HAP-1 (cell line): ENCODE measurements at regions not wholly inside any gene's neighbourhood (a gene's known extent, or its start where the extent isn't known, plus 50 kb on each side); places are given as distances from the start of the nearest gene placed in this dataset.
A peak's percentile ranks its signal among the peaks of the same experiment; 100 is the strongest.
"Not testable (repeated sequence)": the region's sequence is repeated elsewhere in the genome, so short reads cannot be mapped to it uniquely, and the experiment has no call there.

Source experiments
- DNase-seq, 2 experiments: peaks; one replicate each; pipeline ENCODE4 v3.0.0-alpha.2; 2016 to 2020; ENCODE audit warnings: low spot score in 2 of 2
- H3K27me3 ChIP-seq: fragments of 250-450 bp; sonication (Bioruptor Pico); 2 replicates; pipeline ENCODE4 v1.5.1; 2020; ENCODE audit warnings: low read depth, mild to moderate bottlenecking, moderate library complexity
- H3K36me3 ChIP-seq: fragments of 250-450 bp; sonication (Bioruptor Pico); replicated peaks from 2 replicates; pipeline ENCODE4 v1.5.1; 2020; ENCODE audit warnings: mild to moderate bottlenecking
- H3K4me1 ChIP-seq: fragments of 250-450 bp; sonication (Bioruptor Pico); 2 replicates; pipeline ENCODE4 v1.5.1; 2020; ENCODE audit warnings: mild to moderate bottlenecking
- H3K4me3 ChIP-seq: fragments of 250-450 bp; sonication (Bioruptor Pico); 2 replicates; pipeline ENCODE4 v1.5.1; 2020; ENCODE audit warnings: mild to moderate bottlenecking, moderate library complexity
- H3K9me3 ChIP-seq: fragments of 250-450 bp; sonication (Bioruptor Pico); 2 replicates; pipeline ENCODE4 v1.5.1; 2020; ENCODE audit warnings: mild to moderate bottlenecking, moderate library complexity
- in situ Hi-C: fragments of 300-500 bp; cut with MboI; formaldehyde crosslinking; loops from 3 replicates; pipeline ENCODE4 v1.14.3; 2020; ENCODE audit warnings: low sequenced_read_pairs, inconsistent platforms, mixed read lengths

DNA sequence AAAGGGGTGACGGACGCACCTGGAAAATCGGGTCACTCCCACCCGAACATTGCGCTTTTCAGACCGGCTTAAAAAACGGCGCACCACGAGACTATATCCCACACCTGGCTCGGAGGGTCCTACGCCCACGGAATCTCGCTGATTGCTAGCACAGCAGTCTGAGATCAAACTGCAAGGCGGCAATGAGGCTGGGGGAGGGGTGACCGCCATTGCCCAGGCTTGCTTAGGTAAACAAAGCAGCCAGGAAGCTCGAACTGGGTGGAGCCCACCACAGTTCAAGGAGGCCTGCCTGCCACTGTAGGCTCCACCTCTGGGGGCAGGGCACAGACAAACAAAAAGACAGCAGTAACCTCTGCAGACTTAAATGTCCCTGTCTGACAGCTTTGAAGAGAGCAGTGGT, 342.0 kb upstream of the PKN2 start:
- H3K4me1 ChIP-seq, H3K36me3 ChIP-seq, H3K4me3 ChIP-seq, DNase-seq, H3K9me3 ChIP-seq, H3K27me3 ChIP-seq, in situ Hi-C loops: not testable (repeated sequence)

DNA sequence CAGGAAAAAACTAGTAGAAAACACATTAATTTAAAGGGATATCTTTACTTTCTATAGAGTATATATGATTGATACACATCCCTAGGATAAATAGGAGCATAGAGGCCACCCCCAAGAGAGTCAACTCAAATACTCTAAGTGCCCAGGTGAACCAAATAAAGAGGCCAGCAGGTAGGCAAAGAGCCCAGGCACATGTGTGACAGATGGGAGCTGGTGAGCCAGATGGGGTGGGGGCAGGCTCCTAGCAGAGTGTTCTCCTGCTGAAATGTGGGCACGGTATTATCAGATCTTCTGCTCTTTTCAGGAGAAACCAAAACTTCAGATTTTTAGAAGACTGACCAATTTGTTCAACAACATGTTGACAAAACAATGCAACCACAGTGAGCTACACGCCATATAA, 333.4 kb upstream of the PKN2 start:
- in situ Hi-C loops: no loop called here
- no peaks in the 10 kb centered on the region for H3K27me3 ChIP-seq
- no peak for DNase-seq

DNA sequence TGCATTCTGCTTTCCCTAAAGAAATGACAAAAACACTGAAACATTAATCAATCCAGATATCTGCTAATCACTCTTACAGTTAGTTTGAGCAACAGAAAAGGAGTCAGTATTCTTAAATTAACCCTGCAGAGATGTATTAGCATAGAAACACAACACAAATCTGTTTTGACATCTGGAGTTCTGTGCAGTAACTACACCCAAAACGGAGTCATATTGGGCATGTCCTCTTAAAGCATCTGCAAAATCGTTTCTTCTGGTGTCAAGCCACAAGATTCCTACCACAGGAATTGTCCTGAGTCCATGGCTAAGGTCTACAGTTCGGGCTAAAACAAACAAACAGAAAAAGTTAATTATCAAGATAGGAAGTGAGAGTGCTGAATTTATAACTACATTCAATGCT, 332.1 kb upstream of the PKN2 start:
- no peaks in the 10 kb centered on the region for H3K27me3 ChIP-seq
- H3K9me3 ChIP-seq: no peaks in the 10 kb centered on the region
- H3K4me1 ChIP-seq: no peaks in the 10 kb centered on the region
- H3K36me3 ChIP-seq: no peaks in the 10 kb centered on the region
- no peak overlapping the region for H3K4me3 ChIP-seq
- in situ Hi-C loops: no loop called here
- no peak for DNase-seq

More for the DNA sequence above, 333.4 kb upstream of the PKN2 start:
- no peaks in the 10 kb centered on the region for H3K4me1 ChIP-seq
- H3K36me3 ChIP-seq: no peaks in the 10 kb centered on the region
- H3K4me3 ChIP-seq: no peak overlapping the region
- no peaks in the 10 kb centered on the region for H3K9me3 ChIP-seq

DNA sequence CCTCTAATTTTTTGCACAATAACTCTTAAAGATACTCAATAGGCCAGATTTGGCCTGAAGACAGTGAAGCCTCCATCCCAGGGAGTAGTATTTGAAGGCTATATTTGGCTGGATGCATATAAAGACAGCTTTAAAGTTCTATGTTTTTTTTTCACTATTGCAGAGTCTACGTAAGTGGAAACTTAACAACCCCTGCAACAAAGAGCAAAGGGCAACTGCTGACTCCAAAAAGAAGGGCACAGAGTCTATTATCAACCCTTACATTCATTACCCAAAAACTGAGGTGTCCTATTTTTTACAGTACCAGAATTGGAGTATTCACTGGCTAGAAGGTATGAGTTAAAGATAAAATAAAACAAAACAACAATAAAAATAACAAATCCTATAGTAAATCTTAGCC, 329.8 kb upstream of the PKN2 start:
- Histone ChIP-seq H3K9me3 (no peaks in the 10 kb centered on the region), H3K4me3 (no peak overlapping the region), H3K36me3 (no peaks in the 10 kb centered on the region), H3K27me3 (no peaks in the 10 kb centered on the region), H3K4me1 (no peaks in the 10 kb centered on the region)
- in situ Hi-C loops: no loop called here
- DNase-seq: no peak

DNA sequence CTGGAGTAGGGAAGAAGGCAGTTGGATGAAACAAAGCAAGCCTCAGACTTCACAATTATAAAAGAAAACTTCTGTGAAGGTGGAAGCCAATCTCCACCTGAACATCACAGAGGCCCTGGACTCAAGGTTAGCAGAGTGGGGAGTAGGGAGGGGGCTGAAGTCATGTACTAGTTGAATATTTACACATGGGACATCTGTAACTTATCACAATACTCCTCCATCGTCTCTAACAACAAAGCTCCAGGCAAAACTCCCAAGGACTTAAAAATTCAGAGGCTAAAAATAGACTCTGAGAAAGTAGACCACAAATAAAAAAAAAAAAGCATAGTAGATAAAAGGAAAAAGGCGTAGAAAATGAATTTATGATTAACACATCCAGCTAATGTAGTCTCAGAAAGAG, 326.3 kb upstream of the PKN2 start:
- no peaks in the 10 kb centered on the region for H3K9me3 ChIP-seq
- in situ Hi-C loops: no loop called here
- DNase-seq: no peak
- no peaks in the 10 kb centered on the region for H3K27me3 ChIP-seq
- no peaks in the 10 kb centered on the region for H3K4me1 ChIP-seq
- no peaks in the 10 kb centered on the region for H3K36me3 ChIP-seq
- no peak overlapping the region for H3K4me3 ChIP-seq

DNA sequence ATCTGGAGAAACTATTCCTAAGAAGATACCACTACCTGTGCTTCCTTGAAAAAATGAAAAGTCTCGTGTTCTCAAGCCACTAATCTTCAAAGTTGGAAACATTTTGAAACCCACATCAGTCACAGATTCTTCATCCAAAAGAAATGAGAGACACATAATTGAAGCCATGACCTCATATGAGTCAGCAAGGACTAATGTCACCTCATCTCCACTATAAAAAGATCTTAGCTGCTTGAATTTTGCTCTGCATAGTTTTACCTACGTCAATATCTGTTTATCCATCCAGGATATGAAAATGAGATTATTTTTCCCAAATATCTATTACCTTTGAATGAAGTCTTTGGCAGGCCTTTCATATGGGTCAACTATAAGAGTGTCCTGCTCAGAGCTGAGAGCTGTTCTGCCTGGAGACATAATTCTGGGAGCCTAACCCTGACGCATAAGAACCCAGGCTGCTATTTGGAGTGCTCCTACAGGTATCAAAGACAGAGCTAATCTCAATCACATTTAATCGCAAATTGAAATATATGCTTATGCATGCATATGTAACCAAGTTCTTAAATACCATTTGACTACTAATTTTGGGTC, 312.5 kb upstream of the PKN2 start:
- Histone ChIP-seq H3K4me1 (no peaks in the 10 kb centered on the region), H3K36me3 (no peaks in the 10 kb centered on the region), H3K4me3 (no peak overlapping the region), H3K9me3 (no peaks in the 10 kb centered on the region), H3K27me3 (no peaks in the 10 kb centered on the region)
- in situ Hi-C loops: no loop called here
- DNase-seq: no peak

DNA sequence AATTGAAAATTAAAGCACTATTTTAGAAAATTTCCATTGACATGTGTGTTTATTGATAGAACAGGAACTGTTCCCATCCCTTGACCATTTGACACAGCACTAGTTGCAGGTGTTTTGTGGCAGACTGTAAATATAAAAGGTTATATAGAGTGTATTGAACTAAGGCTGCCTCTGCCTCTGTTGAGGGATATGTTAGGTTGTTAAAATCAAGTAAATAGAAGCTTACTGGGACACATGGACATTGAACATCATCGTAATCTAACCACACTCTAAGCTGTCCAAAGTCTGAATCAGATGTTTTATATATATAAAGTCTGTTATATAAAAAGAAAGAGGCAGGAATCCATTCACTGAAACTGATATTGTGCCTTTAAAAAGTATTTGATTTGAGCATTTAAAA, 308.1 kb upstream of the PKN2 start:
- H3K27me3 ChIP-seq: no peaks in the 10 kb centered on the region
- DNase-seq: no peak
- H3K36me3 ChIP-seq: no peaks in the 10 kb centered on the region
- no peaks in the 10 kb centered on the region for H3K9me3 ChIP-seq
- H3K4me1 ChIP-seq: no peaks in the 10 kb centered on the region
- in situ Hi-C loops: no loop called here
- H3K4me3 ChIP-seq: no peak overlapping the region

DNA sequence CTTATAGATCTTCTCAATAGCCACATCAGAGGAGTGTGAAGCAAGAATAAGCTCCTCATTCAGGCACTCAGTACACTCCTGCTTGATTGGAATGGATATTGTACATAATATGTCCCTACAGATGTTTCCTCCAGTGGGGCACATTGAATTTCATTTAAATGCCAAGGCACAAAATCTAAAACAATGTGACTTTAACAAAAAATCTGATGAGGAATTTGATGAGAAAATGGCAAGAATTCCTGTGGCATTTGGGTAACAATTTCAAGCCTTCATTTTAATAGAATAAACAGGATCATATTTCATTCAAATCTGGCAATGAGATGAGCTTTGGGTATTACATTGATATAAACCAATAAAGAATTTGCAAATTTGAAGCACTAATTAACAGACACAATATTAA, 307.7 kb upstream of the PKN2 start:
- DNase-seq: no peak
- no peaks in the 10 kb centered on the region for H3K36me3 ChIP-seq
- no peaks in the 10 kb centered on the region for H3K4me1 ChIP-seq
- H3K4me3 ChIP-seq: no peak overlapping the region
- no peaks in the 10 kb centered on the region for H3K9me3 ChIP-seq
- in situ Hi-C loops: no loop called here
- H3K27me3 ChIP-seq: no peaks in the 10 kb centered on the region

DNA sequence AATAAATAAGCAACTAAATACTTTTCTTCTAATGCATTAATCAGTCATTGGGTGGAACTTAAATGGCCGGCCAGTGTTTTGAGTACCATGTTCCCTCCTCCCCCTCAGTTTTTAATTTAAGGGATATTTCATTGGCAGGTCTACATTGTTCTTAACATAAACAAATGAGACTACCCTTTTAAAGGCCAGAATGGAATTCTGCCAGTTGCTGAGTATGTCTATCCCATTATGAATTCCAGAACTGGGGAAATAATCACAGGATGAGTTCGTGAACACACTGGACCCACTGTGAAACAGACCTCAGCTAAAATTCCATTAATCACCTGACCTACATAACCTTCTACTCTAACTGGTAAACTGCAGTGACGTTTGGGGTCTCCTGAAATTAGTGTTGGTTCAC, 305.5 kb upstream of the PKN2 start:
- Histone ChIP-seq H3K4me3 (no peak overlapping the region), H3K36me3 (no peaks in the 10 kb centered on the region), H3K9me3 (no peaks in the 10 kb centered on the region), H3K27me3 (no peaks in the 10 kb centered on the region), H3K4me1 (no peaks in the 10 kb centered on the region)
- DNase-seq: no peak
- in situ Hi-C loops: no loop called here

DNA sequence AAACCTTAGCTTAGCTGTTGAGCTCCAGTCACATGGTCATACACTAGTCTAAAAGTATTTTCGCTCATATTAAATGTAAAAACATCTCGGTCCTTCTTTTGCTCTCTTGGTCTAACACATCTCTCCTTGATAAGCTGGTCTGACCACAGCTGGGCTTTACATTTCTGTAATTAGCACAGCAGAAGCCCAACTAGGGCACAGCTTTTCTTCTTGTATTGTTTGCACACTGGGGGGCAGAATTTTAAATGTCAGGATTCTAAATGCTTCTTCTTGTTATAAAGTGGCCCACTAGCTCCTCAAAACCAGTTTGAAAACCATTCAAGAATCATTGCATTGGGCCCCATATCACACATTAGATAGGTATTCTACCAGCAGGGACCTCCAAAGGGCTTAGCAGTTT, 289.1 kb upstream of the PKN2 start:
- no peak overlapping the region for H3K4me3 ChIP-seq
- H3K9me3 ChIP-seq: no peaks in the 10 kb centered on the region
- DNase-seq: no peak
- in situ Hi-C loops: no loop called here
- no peaks in the 10 kb centered on the region for H3K36me3 ChIP-seq
- no peaks in the 10 kb centered on the region for H3K4me1 ChIP-seq
- H3K27me3 ChIP-seq: no peaks in the 10 kb centered on the region

DNA sequence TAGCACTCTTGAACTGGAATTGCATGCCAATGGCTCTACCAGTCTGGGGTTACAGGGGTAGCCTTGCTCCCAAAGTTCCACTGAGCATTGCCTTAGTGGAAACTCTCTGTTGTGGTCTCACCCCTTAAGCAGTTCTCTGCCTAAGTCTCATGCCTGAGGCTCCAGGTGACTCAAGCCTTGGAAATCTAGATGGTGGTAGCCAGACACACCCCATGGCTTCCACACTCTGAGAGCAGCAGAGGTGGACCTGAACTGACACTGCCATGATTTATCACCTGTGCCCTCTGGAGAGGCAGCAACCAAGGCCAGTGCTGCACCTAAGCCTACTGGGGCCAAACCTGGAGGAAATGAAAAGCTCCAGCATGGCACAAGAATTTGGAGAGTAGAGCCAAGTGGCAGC, 285.7 kb upstream of the PKN2 start:
- Histone ChIP-seq H3K4me1 (no peaks in the 10 kb centered on the region), H3K9me3 (no peaks in the 10 kb centered on the region), H3K4me3 (no peak overlapping the region), H3K27me3 (no peaks in the 10 kb centered on the region), H3K36me3 (no peaks in the 10 kb centered on the region)
- DNase-seq: no peak
- in situ Hi-C loops: no loop called here

DNA sequence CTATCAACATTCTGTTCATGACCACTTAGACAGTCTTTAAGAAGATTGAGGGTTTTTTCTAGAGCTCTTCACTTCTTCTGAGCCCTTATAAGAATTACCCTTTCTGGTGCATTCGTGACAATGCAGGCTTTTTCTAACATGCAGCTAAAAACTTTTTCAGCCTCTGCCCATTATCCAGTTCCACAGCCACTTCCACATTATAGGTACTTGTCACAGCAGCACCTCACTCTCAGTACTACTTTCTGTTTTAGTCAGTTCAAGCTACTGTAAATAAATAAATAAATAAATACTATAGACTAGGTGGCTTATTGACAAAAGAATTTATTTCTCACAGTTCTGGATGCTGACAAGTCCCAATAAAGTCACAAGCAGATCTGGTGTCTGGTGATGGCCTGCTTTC, 284.4 kb upstream of the PKN2 start:
- no peak for DNase-seq
- Histone ChIP-seq H3K9me3 (no peaks in the 10 kb centered on the region), H3K4me3 (no peak overlapping the region), H3K27me3 (no peaks in the 10 kb centered on the region), H3K4me1 (peaks cover under 1% of the 10 kb centered on the region), H3K36me3 (no peaks in the 10 kb centered on the region)
- in situ Hi-C loops: no loop called here

DNA sequence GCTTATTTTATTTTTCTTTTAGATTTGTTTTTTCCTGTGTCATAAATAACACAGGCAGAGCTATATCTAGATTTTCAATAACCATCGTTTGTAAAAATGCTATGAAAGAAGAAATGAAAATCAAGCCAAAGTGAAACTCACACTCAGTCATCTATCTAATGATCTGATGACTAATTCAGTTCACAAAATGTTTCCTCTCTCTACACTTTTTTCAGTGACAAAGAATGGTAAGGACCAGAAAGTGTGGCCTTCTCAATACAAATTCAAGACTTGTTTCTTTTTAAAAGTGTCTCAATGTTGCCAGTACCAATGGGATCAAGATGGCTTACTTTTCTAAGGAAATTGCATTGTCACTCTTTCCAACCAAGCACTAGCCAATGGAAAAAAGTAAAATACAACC, 282.8 kb upstream of the PKN2 start:
- in situ Hi-C loops: no loop called here
- Histone ChIP-seq H3K9me3 (no peaks in the 10 kb centered on the region), H3K4me1 (peaks cover 5% of the 10 kb centered on the region), H3K36me3 (no peaks in the 10 kb centered on the region), H3K4me3 (no peak overlapping the region), H3K27me3 (no peaks in the 10 kb centered on the region)
- no peak for DNase-seq

DNA sequence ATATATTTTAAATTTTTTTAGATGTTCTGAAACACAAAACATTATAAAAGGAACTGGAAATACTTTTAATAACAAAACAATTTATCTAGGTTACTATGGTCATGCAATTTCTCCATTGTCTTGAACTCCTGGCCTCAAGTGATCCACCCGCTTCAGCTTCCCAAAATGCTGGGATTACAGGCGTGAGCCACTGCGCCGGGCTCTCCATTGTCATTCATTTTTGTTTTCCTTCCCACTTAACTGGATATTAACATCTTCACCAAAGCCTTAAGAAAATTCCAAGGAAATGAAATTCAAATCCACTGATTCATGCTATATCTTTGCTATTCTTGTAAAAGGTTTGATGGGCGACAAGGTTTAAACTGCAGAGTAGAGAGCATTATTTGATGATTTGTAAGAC, 279.5 kb upstream of the PKN2 start:
- H3K36me3 ChIP-seq: no peaks in the 10 kb centered on the region
- in situ Hi-C loops: no loop called here
- no peaks in the 10 kb centered on the region for H3K27me3 ChIP-seq
- peak; percentile 59 to 60 for DNase-seq
- peaks cover 5% of the 10 kb centered on the region for H3K4me1 ChIP-seq
- H3K9me3 ChIP-seq: no peaks in the 10 kb centered on the region
- H3K4me3 ChIP-seq: no peak overlapping the region

DNA sequence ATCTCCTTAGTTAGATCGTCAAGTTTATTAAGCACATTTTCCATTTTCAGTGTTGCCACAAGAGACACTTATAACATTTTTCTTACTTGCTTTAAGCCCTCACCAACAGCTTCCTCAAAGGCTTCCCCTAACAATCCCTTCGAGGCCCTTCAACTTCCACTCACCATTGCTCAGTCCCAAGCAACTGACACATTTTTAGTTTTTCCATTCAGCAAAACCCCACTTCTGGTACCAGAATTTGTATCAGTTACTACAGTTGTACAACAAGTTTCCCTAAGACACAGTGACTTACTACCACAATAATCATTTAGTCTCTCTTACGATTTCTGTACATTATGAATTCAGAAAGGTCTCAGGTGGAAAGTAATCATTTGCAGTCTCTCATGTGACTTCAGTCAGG, 276.8 kb upstream of the PKN2 start:
- peaks cover 5% of the 10 kb centered on the region for H3K4me1 ChIP-seq
- H3K9me3 ChIP-seq: no peaks in the 10 kb centered on the region
- no peak for DNase-seq
- in situ Hi-C loops: no loop called here
- no peaks in the 10 kb centered on the region for H3K36me3 ChIP-seq
- no peaks in the 10 kb centered on the region for H3K27me3 ChIP-seq
- H3K4me3 ChIP-seq: no peak overlapping the region
